Prostate gland (tissue), 2 donors: ENCODE measurements at regions not wholly inside any gene's neighbourhood (a gene's known extent, or its start where the extent isn't known, plus 50 kb on each side); places are given as distances from the start of the nearest gene placed in this dataset.
"Not testable (repeated sequence)": the region's sequence is repeated elsewhere in the genome, so short reads cannot be mapped to it uniquely, and the experiment has no call there.

Source experiments
- DNase-seq: peaks from one replicate; pipeline ENCODE4 v3.0.0-alpha.2; 2019; ENCODE audit warnings: low spot score
- H3K27ac ChIP-seq, 2 donors: fragments of 200-600 bp; sonication (generic); 2 replicates each; pipeline ENCODE4 v1.5.1; 2017 to 2019
- H3K27me3 ChIP-seq: fragments of 200-600 bp; sonication (generic); replicated peaks from 2 replicates; pipeline ENCODE4 v1.5.1; 2019; ENCODE audit not compliant: insufficient read depth
- H3K36me3 ChIP-seq, 2 donors: fragments of 200-600 bp; sonication (generic); 1 replicate in 1 of 2; 2 replicates in 1 of 2; pipeline versions ENCODE4 v1.5.1 to v1.8.1; 2017 to 2019
- H3K4me1 ChIP-seq: fragments of 200-600 bp; sonication (generic); replicated peaks from 2 replicates; pipeline ENCODE4 v1.5.1; 2019
- H3K4me3 ChIP-seq, 2 donors: fragments of 200-600 bp; sonication (generic); 2 replicates each; pipeline ENCODE4 v1.5.1; 2017 to 2019
- H3K9me3 ChIP-seq: fragments of 200-600 bp; sonication (generic); 2 replicates; pipeline ENCODE4 v1.5.1; 2017
- POLR2A ChIP-seq: fragments of 450-650 bp; IDR thresholded peaks from one replicate; pipeline ENCODE4 v1.6.1; 2016; ENCODE audit warnings: antibody characterized with exemption, mild to moderate bottlenecking
- POLR2AphosphoS5 ChIP-seq: sonication (generic); formaldehyde crosslinking; IDR thresholded peaks from one replicate; pipeline ENCODE4 v1.6.1; 2017; ENCODE audit warnings: antibody characterized with exemption
- WGBS: methylation state at CpG from one replicate; pipeline ENCODE4 v1.1.5; 2018; 5-methylcytosine and 5-hydroxymethylcytosine counted together
- intact Hi-C: fragments of 100-400 bp; cut with DNase I; formaldehyde crosslinking; loops from one replicate; pipeline ENCODE4 v1.14.2; 2022
- TF ChIP-seq, protein P1 (sequence below), 4 experiments: fragments of 200-600 bp in 2 of 4; fragments of 450-650 bp in 2 of 4; sonication (generic) in 2 of 4; IDR thresholded peaks; 1 replicate in 3 of 4; 2 replicates in 1 of 4; pipeline ENCODE4 v1.5.1; 2016 to 2019; ENCODE audit warnings: antibody characterized with exemption in 4 of 4, mild to moderate bottlenecking in 2 of 4, moderate library complexity in 2 of 4

DNA sequence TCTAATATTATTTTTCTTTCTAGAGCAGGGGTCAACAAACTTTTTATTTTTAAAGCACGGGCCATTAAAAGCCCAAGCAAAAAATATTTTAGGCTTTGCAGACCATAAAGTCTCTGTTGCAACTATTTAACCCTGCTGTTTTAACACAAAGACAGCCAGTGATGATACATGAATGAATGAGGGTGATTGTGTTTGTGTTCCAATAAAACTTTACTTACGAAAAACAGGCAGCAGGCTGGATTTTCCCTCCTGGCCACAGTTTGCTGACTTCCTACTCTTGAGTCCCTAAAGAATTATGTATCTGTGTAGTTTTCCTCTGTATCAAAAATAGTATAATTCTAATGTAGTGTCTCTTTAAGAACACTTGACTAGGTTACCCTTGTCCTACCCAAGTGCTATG lies 402.0 kb downstream of the ADCYAP1 start:
- Histone ChIP-seq H3K36me3 (no peaks in the 10 kb centered on the region), H3K4me3 (no peak overlapping the region), H3K9me3 (no peaks in the 10 kb centered on the region), H3K27me3 (no peaks in the 10 kb centered on the region), H3K27ac (no peak overlapping the region), H3K4me1 (no peaks in the 10 kb centered on the region)
- WGBS: 51% methylated on average over 2 of the region's 2 CpGs
- TF ChIP-seq, protein P1, sequence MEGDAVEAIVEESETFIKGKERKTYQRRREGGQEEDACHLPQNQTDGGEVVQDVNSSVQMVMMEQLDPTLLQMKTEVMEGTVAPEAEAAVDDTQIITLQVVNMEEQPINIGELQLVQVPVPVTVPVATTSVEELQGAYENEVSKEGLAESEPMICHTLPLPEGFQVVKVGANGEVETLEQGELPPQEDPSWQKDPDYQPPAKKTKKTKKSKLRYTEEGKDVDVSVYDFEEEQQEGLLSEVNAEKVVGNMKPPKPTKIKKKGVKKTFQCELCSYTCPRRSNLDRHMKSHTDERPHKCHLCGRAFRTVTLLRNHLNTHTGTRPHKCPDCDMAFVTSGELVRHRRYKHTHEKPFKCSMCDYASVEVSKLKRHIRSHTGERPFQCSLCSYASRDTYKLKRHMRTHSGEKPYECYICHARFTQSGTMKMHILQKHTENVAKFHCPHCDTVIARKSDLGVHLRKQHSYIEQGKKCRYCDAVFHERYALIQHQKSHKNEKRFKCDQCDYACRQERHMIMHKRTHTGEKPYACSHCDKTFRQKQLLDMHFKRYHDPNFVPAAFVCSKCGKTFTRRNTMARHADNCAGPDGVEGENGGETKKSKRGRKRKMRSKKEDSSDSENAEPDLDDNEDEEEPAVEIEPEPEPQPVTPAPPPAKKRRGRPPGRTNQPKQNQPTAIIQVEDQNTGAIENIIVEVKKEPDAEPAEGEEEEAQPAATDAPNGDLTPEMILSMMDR (IDR thresholded peaks at IDR 0.05): no peak
- TF ChIP-seq POLR2AphosphoS5 (no peak), POLR2A (no peak)
- no peak for DNase-seq
- intact Hi-C loops: no loop called here

DNA sequence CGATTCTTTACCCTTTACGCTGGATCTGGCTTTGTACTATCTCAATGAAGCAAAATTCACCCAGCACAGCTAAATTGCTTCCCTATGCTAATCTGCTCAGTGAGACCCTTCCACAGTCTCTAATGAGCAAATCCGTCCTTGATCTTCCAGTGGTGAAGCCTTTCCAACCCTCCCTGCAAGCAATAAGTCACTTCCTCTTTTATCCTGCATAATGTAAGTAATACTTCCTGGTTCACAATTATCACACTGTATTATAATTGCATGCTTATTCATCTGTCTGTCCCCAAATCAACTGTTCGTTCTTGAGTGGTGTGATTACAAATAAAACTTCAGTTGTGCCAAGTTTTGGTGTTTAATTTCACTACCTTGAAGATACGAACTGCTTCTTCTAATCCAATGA lies 404.0 kb downstream of the ADCYAP1 start:
- Histone ChIP-seq H3K9me3 (no peaks in the 10 kb centered on the region), H3K4me3 (no peak overlapping the region), H3K4me1 (no peaks in the 10 kb centered on the region), H3K27ac (no peak overlapping the region), H3K36me3 (no peaks in the 10 kb centered on the region), H3K27me3 (no peaks in the 10 kb centered on the region)
- TF ChIP-seq POLR2AphosphoS5 (no peak), POLR2A (no peak)
- TF ChIP-seq, protein P1 (IDR thresholded peaks at IDR 0.05): no peak
- intact Hi-C loops: no loop called here
- DNase-seq: no peak
- 84% methylated on average over 5 of the region's 5 CpGs for WGBS

DNA sequence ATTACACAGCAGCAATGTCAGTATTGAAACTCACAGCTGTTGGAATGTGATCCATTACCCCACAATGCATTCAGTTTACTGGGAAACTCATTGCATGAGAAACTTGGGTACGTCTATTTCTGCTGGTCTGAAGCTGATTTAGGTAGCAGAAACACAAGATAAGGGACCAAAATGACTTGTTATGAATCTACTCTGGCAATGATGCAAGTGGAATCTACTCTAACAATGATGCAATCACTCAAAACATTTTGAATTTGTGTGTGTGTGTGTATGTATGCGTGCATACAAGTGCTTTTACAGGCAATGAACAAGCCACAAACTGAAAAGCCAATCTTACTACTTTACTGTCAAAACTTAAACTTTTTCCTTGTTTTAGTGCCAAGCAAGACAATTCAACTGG lies 406.7 kb downstream of the ADCYAP1 start:
- Histone ChIP-seq H3K36me3 (no peaks in the 10 kb centered on the region), H3K9me3 (no peaks in the 10 kb centered on the region), H3K27ac (no peak overlapping the region), H3K4me3 (no peak overlapping the region), H3K4me1 (no peaks in the 10 kb centered on the region), H3K27me3 (no peaks in the 10 kb centered on the region)
- 68% methylated on average over 2 of the region's 2 CpGs for WGBS
- TF ChIP-seq POLR2A (no peak), POLR2AphosphoS5 (no peak)
- TF ChIP-seq, protein P1 (IDR thresholded peaks at IDR 0.05): no peak
- intact Hi-C loops: no loop called here
- DNase-seq: no peak

DNA sequence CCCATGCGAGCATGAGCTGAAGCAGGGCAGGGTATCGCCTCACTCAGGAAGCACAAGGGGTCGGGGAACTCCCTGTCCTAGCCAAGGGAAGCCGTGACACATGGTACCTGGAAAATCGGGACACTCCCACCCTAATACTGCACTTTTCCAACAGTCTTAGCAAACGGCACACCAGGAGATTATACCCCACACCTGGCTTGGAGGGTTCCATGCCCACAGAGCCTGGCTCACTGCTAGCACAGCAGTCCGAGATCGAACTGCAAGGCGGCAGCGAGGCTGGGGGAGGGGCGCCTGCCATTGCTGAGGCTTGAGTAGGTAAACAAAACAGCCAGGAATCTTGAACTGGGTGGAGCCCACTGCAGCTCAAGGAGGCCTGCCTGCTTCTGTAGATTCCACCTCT lies 430.7 kb downstream of the ADCYAP1 start:
- H3K4me3 ChIP-seq, H3K36me3 ChIP-seq, H3K27me3 ChIP-seq, DNase-seq, H3K9me3 ChIP-seq, intact Hi-C loops, H3K4me1 ChIP-seq, H3K27ac ChIP-seq: not testable (repeated sequence)
- 88% methylated on average over 11 of the region's 11 CpGs for WGBS

DNA sequence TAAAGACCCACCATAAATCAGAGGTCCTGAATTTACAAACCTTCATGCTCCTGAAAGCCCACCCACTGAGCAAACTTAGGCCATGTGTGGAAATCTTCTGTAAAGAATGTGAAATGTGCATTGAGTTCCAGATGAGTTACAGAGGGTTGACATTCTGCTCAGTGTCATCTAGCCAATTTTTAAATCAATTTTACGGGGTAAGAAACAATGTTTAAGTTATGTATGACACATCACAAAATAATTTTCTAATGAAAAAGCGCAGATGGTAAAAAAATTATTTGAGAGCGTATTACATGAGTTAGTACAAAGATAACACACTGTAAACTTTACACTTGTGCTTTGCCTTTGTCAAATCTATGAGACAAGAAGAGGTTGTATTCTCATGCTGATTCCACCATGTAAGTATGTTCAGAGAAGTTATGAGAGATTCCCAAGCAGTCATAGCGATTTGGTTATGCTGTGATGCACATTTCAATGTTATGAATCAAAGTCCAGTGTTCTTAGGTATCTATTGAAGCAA lies 446.3 kb downstream of the ADCYAP1 start:
- intact Hi-C loops: no loop called here

More for the DNA sequence above, 446.3 kb downstream of the ADCYAP1 start:
- H3K9me3 ChIP-seq: no peaks in the 10 kb centered on the region
- H3K4me3 ChIP-seq: no peak overlapping the region
- WGBS: 55% methylated on average over 4 of the region's 4 CpGs
- DNase-seq: no peak
- no peaks in the 10 kb centered on the region for H3K27me3 ChIP-seq
- H3K27ac ChIP-seq: no peak overlapping the region
- H3K36me3 ChIP-seq: no peaks in the 10 kb centered on the region
- TF ChIP-seq POLR2A: no peak
- TF ChIP-seq POLR2AphosphoS5: no peak
- TF ChIP-seq, protein P1 (IDR thresholded peaks at IDR 0.05): no peak
- no peaks in the 10 kb centered on the region for H3K4me1 ChIP-seq
